ENCODE measurements at regions not wholly inside any gene's neighbourhood (a gene's known extent, or its start where the extent isn't known, plus 50 kb on each side); places are given as distances from the start of the nearest gene placed in this dataset.
"Not testable (repeated sequence)": the region's sequence is repeated elsewhere in the genome, so short reads cannot be mapped to it uniquely, and the experiment has no call there.

GRCh38 chrX:124181515-124181914 is 150.9 kb upstream of the TEX13D start:
- DNase-seq (ENCODE audit: low read depth, low spot score); in situ Hi-C loops (cut with HindIII; ENCODE audit: low pct_unique_long_range_greater_than_20kb, low sequenced_read_pairs): not testable (repeated sequence)

GRCh38 chrX:124190440-124190839 is 142.0 kb upstream of the TEX13D start:
- DNase-seq (ENCODE audit: low read depth, low spot score): no peak
- in situ Hi-C loops (cut with HindIII; ENCODE audit: low pct_unique_long_range_greater_than_20kb, low sequenced_read_pairs): no loop called here

- DNase-seq (ENCODE audit: low read depth, low spot score): no peak
- in situ Hi-C loops (cut with HindIII; ENCODE audit: low pct_unique_long_range_greater_than_20kb, low sequenced_read_pairs): no loop called here
Observed at GRCh38 chrX:124194199-124194598, 138.3 kb upstream of the TEX13D start.

GRCh38 chrX:124194901-124195300 is 137.6 kb upstream of the TEX13D start:
- in situ Hi-C loops (cut with HindIII; ENCODE audit: low pct_unique_long_range_greater_than_20kb, low sequenced_read_pairs): no loop called here
- DNase-seq (ENCODE audit: low read depth, low spot score): no peak

- in situ Hi-C loops (cut with HindIII; ENCODE audit: low pct_unique_long_range_greater_than_20kb, low sequenced_read_pairs): no loop called here
- no peak for DNase-seq (ENCODE audit: low read depth, low spot score)
Observed at GRCh38 chrX:124203311-124203710, 129.1 kb upstream of the TEX13D start.

- in situ Hi-C loops (cut with HindIII; ENCODE audit: low pct_unique_long_range_greater_than_20kb, low sequenced_read_pairs): no loop called here
- DNase-seq (ENCODE audit: low read depth, low spot score): no peak
Observed at GRCh38 chrX:124208660-124209059, 123.8 kb upstream of the TEX13D start.

- DNase-seq (ENCODE audit: low read depth, low spot score): no peak
- in situ Hi-C loops (cut with HindIII; ENCODE audit: low pct_unique_long_range_greater_than_20kb, low sequenced_read_pairs): no loop called here
Observed at GRCh38 chrX:124209792-124210576, 122.5 kb upstream of the TEX13D start.

- in situ Hi-C loops (cut with HindIII; ENCODE audit: low pct_unique_long_range_greater_than_20kb, low sequenced_read_pairs): no loop called here
- peak; percentile 71 for DNase-seq (ENCODE audit: low read depth, low spot score)
Observed at GRCh38 chrX:124211312-124211942, 121.0 kb upstream of the TEX13D start.

GRCh38 chrX:124212622-124213021 is 119.8 kb upstream of the TEX13D start:
- in situ Hi-C loops (cut with HindIII; ENCODE audit: low pct_unique_long_range_greater_than_20kb, low sequenced_read_pairs): no loop called here
- DNase-seq (ENCODE audit: low read depth, low spot score): no peak

- DNase-seq (ENCODE audit: low read depth, low spot score): no peak
- in situ Hi-C loops (cut with HindIII; ENCODE audit: low pct_unique_long_range_greater_than_20kb, low sequenced_read_pairs): no loop called here
Observed at GRCh38 chrX:124215786-124216185, 116.7 kb upstream of the TEX13D start.

- DNase-seq (ENCODE audit: low read depth, low spot score): peak; percentile 46
Observed at GRCh38 chrX:124216396-124217115, 115.9 kb upstream of the TEX13D start.

GRCh38 chrX:124217304-124218251 is 114.9 kb upstream of the TEX13D start:
- peak; percentile 95 for DNase-seq (ENCODE audit: low read depth, low spot score)
- in situ Hi-C loops (cut with HindIII; ENCODE audit: low pct_unique_long_range_greater_than_20kb, low sequenced_read_pairs): no loop called here

More at GRCh38 chrX:124216396-124217115, 115.9 kb upstream of the TEX13D start:
- in situ Hi-C loops (cut with HindIII; ENCODE audit: low pct_unique_long_range_greater_than_20kb, low sequenced_read_pairs): no loop called here

- peak; percentile 63 for DNase-seq (ENCODE audit: low read depth, low spot score)
- in situ Hi-C loops (cut with HindIII; ENCODE audit: low pct_unique_long_range_greater_than_20kb, low sequenced_read_pairs): no loop called here
Observed at GRCh38 chrX:124223524-124223923, 108.9 kb upstream of the TEX13D start.

- no peak for DNase-seq (ENCODE audit: low read depth, low spot score)
- in situ Hi-C loops (cut with HindIII; ENCODE audit: low pct_unique_long_range_greater_than_20kb, low sequenced_read_pairs): no loop called here
Observed at GRCh38 chrX:124224528-124224927, 107.9 kb upstream of the TEX13D start.

GRCh38 chrX:124226129-124226528 is 106.3 kb upstream of the TEX13D start:
- no peak for DNase-seq (ENCODE audit: low read depth, low spot score)
- in situ Hi-C loops (cut with HindIII; ENCODE audit: low pct_unique_long_range_greater_than_20kb, low sequenced_read_pairs): no loop called here

- in situ Hi-C loops (cut with HindIII; ENCODE audit: low pct_unique_long_range_greater_than_20kb, low sequenced_read_pairs): no loop called here
- DNase-seq (ENCODE audit: low read depth, low spot score): peak; percentile 13
Observed at GRCh38 chrX:124228849-124229248, 103.6 kb upstream of the TEX13D start.

GRCh38 chrX:124229374-124229773 is 103.1 kb upstream of the TEX13D start:
- no peak for DNase-seq (ENCODE audit: low read depth, low spot score)
- in situ Hi-C loops (cut with HindIII; ENCODE audit: low pct_unique_long_range_greater_than_20kb, low sequenced_read_pairs): no loop called here

Measured in SK-MEL-5 (cell line).